ENCODE measurements at regions not wholly inside any gene's neighbourhood (a gene's known extent, or its start where the extent isn't known, plus 50 kb on each side); places are given as distances from the start of the nearest gene placed in this dataset.

DNA sequence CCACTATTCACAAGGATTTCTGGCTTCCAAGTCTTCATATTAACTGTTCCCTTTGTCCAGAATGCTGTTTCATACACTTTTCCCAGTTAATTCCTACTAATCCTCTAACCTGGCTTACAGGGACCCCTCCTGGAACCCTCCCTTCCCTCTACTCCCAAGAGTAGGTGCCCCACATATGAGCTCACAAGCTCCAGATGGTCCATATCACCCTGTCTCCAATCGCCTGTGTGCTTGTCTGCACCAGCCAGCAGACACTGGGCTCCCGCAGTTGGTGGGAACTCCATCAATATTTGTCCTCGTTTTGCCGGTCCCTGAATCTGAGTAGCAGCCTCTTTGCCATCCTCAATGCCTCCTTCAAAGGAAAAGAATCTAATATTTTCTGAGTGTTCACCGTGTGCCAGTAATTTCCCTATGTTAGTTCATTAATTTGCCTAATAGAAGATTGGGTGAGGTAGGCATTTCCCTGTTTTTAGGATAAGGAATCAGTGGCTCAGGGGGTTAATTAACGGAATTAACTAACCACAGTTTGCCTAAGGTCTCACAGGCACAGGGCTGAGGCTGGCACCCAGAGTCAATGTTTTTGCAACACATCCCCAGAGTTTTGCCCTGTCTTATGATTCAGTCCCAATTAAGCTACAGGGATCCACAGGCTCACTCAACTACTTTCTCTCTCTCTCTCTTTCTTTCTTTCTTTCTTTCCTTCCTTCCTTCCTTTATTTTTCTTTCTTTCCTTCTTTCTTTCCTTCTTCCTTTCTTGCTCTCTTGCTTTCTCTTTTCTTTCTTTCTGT is 141.6 kb upstream of the CYP1B1 start:
- TF ChIP-seq EP300 (conservative IDR thresholded peaks at IDR 0.05; ENCODE audit: poor library complexity, severe bottlenecking), result no peak
- TF ChIP-seq, protein P1, sequence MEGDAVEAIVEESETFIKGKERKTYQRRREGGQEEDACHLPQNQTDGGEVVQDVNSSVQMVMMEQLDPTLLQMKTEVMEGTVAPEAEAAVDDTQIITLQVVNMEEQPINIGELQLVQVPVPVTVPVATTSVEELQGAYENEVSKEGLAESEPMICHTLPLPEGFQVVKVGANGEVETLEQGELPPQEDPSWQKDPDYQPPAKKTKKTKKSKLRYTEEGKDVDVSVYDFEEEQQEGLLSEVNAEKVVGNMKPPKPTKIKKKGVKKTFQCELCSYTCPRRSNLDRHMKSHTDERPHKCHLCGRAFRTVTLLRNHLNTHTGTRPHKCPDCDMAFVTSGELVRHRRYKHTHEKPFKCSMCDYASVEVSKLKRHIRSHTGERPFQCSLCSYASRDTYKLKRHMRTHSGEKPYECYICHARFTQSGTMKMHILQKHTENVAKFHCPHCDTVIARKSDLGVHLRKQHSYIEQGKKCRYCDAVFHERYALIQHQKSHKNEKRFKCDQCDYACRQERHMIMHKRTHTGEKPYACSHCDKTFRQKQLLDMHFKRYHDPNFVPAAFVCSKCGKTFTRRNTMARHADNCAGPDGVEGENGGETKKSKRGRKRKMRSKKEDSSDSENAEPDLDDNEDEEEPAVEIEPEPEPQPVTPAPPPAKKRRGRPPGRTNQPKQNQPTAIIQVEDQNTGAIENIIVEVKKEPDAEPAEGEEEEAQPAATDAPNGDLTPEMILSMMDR (IDR thresholded peaks at IDR 0.05; ENCODE audit: poor library complexity, severe bottlenecking), result no peak
- TF ChIP-seq EZH2 (IDR thresholded peaks at IDR 0.05; ENCODE audit: borderline replicate concordance, insufficient read depth, low read length, poor library complexity, severe bottlenecking), result no peak
- TF ChIP-seq POLR2AphosphoS5 (IDR thresholded peaks at IDR 0.05), result no peak
- no peak for TF ChIP-seq TAF1 (IDR thresholded peaks at IDR 0.05; ENCODE audit: low read depth)
- no peak for TF ChIP-seq SMC3 (conservative IDR thresholded peaks at IDR 0.05; ENCODE audit: poor library complexity)
- TF ChIP-seq RAD21 (conservative IDR thresholded peaks at IDR 0.05), result no peak
- no peak for TF ChIP-seq REST (IDR thresholded peaks at IDR 0.05; ENCODE audit: borderline replicate concordance)
